CD14-positive monocyte (primary cell): ENCODE measurements at regions not wholly inside any gene's neighbourhood (a gene's known extent, or its start where the extent isn't known, plus 50 kb on each side); places are given as distances from the start of the nearest gene placed in this dataset.

Experiments used
- DNase-seq, 3 donors: peaks; one replicate each; pipeline ENCODE4 v3.0.0-alpha.2; 2011 to 2022
- H2AFZ ChIP-seq: 2 replicates; pipeline ENCODE4 v1.6.0; 2012; ENCODE audit warnings: mild to moderate bottlenecking, low read depth, low read length, inconsistent platforms; ENCODE audit not compliant: insufficient read depth, poor library complexity, severe bottlenecking
- H3K27ac ChIP-seq, 2 donors: 1 replicate in 1 of 2; 2 replicates in 1 of 2; pipeline ENCODE4 v1.5.1; 2012 to 2013; ENCODE audit warnings: low read length in 2 of 2, control low read depth in 1 of 2, inconsistent platforms in 1 of 2, low read depth in 1 of 2, mild to moderate bottlenecking in 1 of 2
- H3K27me3 ChIP-seq, 2 donors: one replicate each; pipeline versions ENCODE4 v1.6.0 to v1.6.1; 2011 to 2013; ENCODE audit warnings: low read length in 2 of 2; ENCODE audit not compliant: control insufficient read depth in 2 of 2, insufficient read depth in 2 of 2
- H3K36me3 ChIP-seq, 2 donors: replicated peaks in 1 of 2; 1 replicate in 1 of 2; 2 replicates in 1 of 2; pipeline versions ENCODE4 v1.5.1 to v1.6.1; 2012 to 2013; ENCODE audit warnings: low read length in 2 of 2, control low read depth in 1 of 2, inconsistent platforms in 1 of 2, mild to moderate bottlenecking in 1 of 2; ENCODE audit not compliant: insufficient read depth in 2 of 2, control insufficient read depth in 1 of 2
- H3K4me1 ChIP-seq, 2 donors: 1 replicate in 1 of 2; 2 replicates in 1 of 2; pipeline versions ENCODE4 v1.5.1 to v1.6.1; 2012 to 2013; ENCODE audit warnings: low read length in 2 of 2, control low read depth in 1 of 2, inconsistent platforms in 1 of 2, mild to moderate bottlenecking in 1 of 2, moderate library complexity in 1 of 2; ENCODE audit not compliant: insufficient read depth in 2 of 2, control insufficient read depth in 1 of 2
- H3K4me2 ChIP-seq: replicated peaks from 2 replicates; pipeline ENCODE3; 2012; ENCODE audit warnings: low read length, moderate library complexity, mild to moderate bottlenecking; ENCODE audit not compliant: poor library complexity, severe bottlenecking; ENCODE audit errors: extremely low read depth
- H3K4me3 ChIP-seq, 3 experiments: fragments of 200-600 bp in 1 of 3; sonication (generic) in 1 of 3; replicated peaks in 1 of 3; 1 replicate in 2 of 3; 2 replicates in 1 of 3; pipeline ENCODE4 v1.5.1; 2011 to 2013; ENCODE audit warnings: low read length in 3 of 3, mild to moderate bottlenecking in 3 of 3, control low read depth in 2 of 3, low read depth in 2 of 3, inconsistent platforms in 1 of 3, moderate library complexity in 1 of 3
- H3K79me2 ChIP-seq: 2 replicates; pipeline ENCODE4 v1.6.0; 2012; ENCODE audit warnings: mild to moderate bottlenecking, control low read depth, inconsistent platforms, low read length, moderate library complexity; ENCODE audit not compliant: insufficient read depth
- H3K9ac ChIP-seq: 2 replicates; pipeline ENCODE4 v1.6.0; 2017; ENCODE audit warnings: low read length, mild to moderate bottlenecking; ENCODE audit not compliant: insufficient read depth, poor library complexity, severe bottlenecking
- H3K9me3 ChIP-seq, 2 donors: replicated peaks in 1 of 2; 1 replicate in 1 of 2; 2 replicates in 1 of 2; pipeline versions ENCODE4 v1.5.1 to v1.6.1; 2012 to 2013; ENCODE audit warnings: low read length in 2 of 2, control low read depth in 1 of 2; ENCODE audit not compliant: control insufficient read depth in 1 of 2, insufficient read depth in 1 of 2
- H4K20me1 ChIP-seq: 2 replicates; pipeline ENCODE4 v1.6.0; 2012; ENCODE audit warnings: mild to moderate bottlenecking, low read length, control low read depth, moderate library complexity; ENCODE audit not compliant: insufficient read depth
- H3K27ac Mint-ChIP-seq, 7 donors: one replicate each; pipeline ENCODE4 v1.8.0; 2020; ENCODE audit warnings: mild to moderate bottlenecking in 7 of 7, mixed read lengths in 7 of 7, moderate library complexity in 6 of 7, inconsistent platforms in 2 of 7
- H3K27me3 Mint-ChIP-seq, 3 donors: one replicate each; pipeline ENCODE4 v1.8.0; 2021 to 2022; ENCODE audit warnings: low read depth in 3 of 3, mild to moderate bottlenecking in 3 of 3, mixed read lengths in 3 of 3, moderate library complexity in 3 of 3, inconsistent platforms in 1 of 3
- H3K36me3 Mint-ChIP-seq, 2 donors: one replicate each; pipeline ENCODE4 v1.8.0; 2020; ENCODE audit warnings: mixed read lengths in 2 of 2, inconsistent platforms in 1 of 2, mild to moderate bottlenecking in 1 of 2
- H3K4me1 Mint-ChIP-seq: one replicate; pipeline ENCODE4 v1.8.0; 2020; ENCODE audit warnings: mild to moderate bottlenecking, mixed read lengths
- H3K4me3 Mint-ChIP-seq, 2 donors: one replicate each; pipeline ENCODE4 v1.8.0; 2020; ENCODE audit warnings: mild to moderate bottlenecking in 2 of 2, mixed read lengths in 2 of 2, moderate library complexity in 1 of 2
- H3K9me3 Mint-ChIP-seq, 7 donors: one replicate each; pipeline ENCODE4 v1.8.0; 2020 to 2022; ENCODE audit warnings: mixed read lengths in 7 of 7, mild to moderate bottlenecking in 6 of 7, moderate library complexity in 6 of 7, inconsistent platforms in 2 of 7
- CTCF ChIP-seq: fragments of 200-600 bp; IDR thresholded peaks from one replicate; pipeline ENCODE4 v1.8.0; 2022; ENCODE audit warnings: antibody characterized with exemption, mild to moderate bottlenecking
- WGBS: methylation state at CpG from one replicate; pipeline ENCODE4 v1.1.5; 2013; ENCODE audit warnings: missing lambda C conversion rate; ENCODE audit not compliant: insufficient coverage; 5-methylcytosine and 5-hydroxymethylcytosine counted together
- intact Hi-C, 2 donors: fragments of 100-400 bp; cut with micrococcal nuclease; formaldehyde crosslinking; loops; one replicate each; pipeline versions ENCODE4 v1.15.0 to v1.15.1; 2023

- Histone ChIP-seq H3K4me1 (no peaks in the 10 kb centered on the region), H3K9ac (no peak overlapping the region), H3K27me3 (no peaks in the 10 kb centered on the region), H3K9me3 (no peaks in the 10 kb centered on the region), H3K4me2 (no peak overlapping the region), H3K4me3 (no peak overlapping the region), H3K36me3 (no peaks in the 10 kb centered on the region), H4K20me1 (no peaks in the 10 kb centered on the region), H3K27ac (no peak overlapping the region), H2AFZ (no peak overlapping the region), H3K79me2 (no peaks in the 10 kb centered on the region)
- no peak overlapping the region for H3K4me3 Mint-ChIP-seq
- TF ChIP-seq CTCF = no peak
- WGBS = 100% methylated on average over 2 of the region's 3 CpGs
- no peaks in the 10 kb centered on the region for H3K36me3 Mint-ChIP-seq
- H3K27me3 Mint-ChIP-seq = peaks cover 0 to 8% (median 5%) of the 10 kb centered on the region in 3 donors
- no peak for DNase-seq
- intact Hi-C loops = loop anchor here (10.0 kb wide), 1 partner anchor 109 kb away; no protein-coding TSS in a partner anchor
- peaks cover 0 to 3% (median 0%) of the 10 kb centered on the region in 7 donors for H3K9me3 Mint-ChIP-seq
- H3K4me1 Mint-ChIP-seq = no peaks in the 10 kb centered on the region
- H3K27ac Mint-ChIP-seq = no peak overlapping the region
These were observed 149.6 kb downstream of the CYP26A1 start for GRCh38 chr10:93223336-93223735.

GRCh38 chr10:93224005-93224779 lies 150.5 kb downstream of the CYP26A1 start:
- WGBS = 96% methylated on average over 3 of the region's 5 CpGs
- H3K4me1 ChIP-seq = no peaks in the 10 kb centered on the region
- peaks cover 0 to 3% (median 0%) of the 10 kb centered on the region in 7 donors for H3K9me3 Mint-ChIP-seq
- H3K36me3 ChIP-seq = no peaks in the 10 kb centered on the region
- intact Hi-C loops = loop anchor here (10.0 kb wide), 1 partner anchor 109 kb away; no protein-coding TSS in a partner anchor
- no peaks in the 10 kb centered on the region for H3K27me3 ChIP-seq
- no peaks in the 10 kb centered on the region for H4K20me1 ChIP-seq
- H3K79me2 ChIP-seq = no peaks in the 10 kb centered on the region
- TF ChIP-seq CTCF = peak; percentile 23
- peaks cover 0 to 8% (median 7%) of the 10 kb centered on the region in 3 donors for H3K27me3 Mint-ChIP-seq
- no peaks in the 10 kb centered on the region for H3K4me1 Mint-ChIP-seq
- H3K9ac ChIP-seq = no peak overlapping the region
- H3K27ac Mint-ChIP-seq = peak overlapping the region in 1 of 7 donors; percentile 16
- H3K9me3 ChIP-seq = no peaks in the 10 kb centered on the region
- no peak overlapping the region for H2AFZ ChIP-seq
- H3K27ac ChIP-seq = no peak overlapping the region
- no peak overlapping the region for H3K4me3 Mint-ChIP-seq
- DNase-seq = peak; percentile 23 to 41 (median 31)
- H3K4me3 ChIP-seq = no peak overlapping the region
- no peak overlapping the region for H3K4me2 ChIP-seq
- no peaks in the 10 kb centered on the region for H3K36me3 Mint-ChIP-seq
